HG03565 (cell line): ENCODE measurements at regions not wholly inside any gene's neighbourhood (a gene's known extent, or its start where the extent isn't known, plus 50 kb on each side); places are given as distances from the start of the nearest gene placed in this dataset.
"Not testable (repeated sequence)": the region's sequence is repeated elsewhere in the genome, so short reads cannot be mapped to it uniquely, and the experiment has no call there.

Source experiments
- ATAC-seq: cut with Tn5 transposase; IDR thresholded peaks from one replicate; pipeline ENCODE4 v1.9.1; 2021; ENCODE audit warnings: mild to moderate bottlenecking, moderate library complexity; ENCODE audit not compliant: unreplicated experiment

- ATAC-seq: not testable (repeated sequence)
Observed at GRCh38 chr9:66601472-66601871, 299.1 kb upstream of the ZNF658 start.

DNA sequence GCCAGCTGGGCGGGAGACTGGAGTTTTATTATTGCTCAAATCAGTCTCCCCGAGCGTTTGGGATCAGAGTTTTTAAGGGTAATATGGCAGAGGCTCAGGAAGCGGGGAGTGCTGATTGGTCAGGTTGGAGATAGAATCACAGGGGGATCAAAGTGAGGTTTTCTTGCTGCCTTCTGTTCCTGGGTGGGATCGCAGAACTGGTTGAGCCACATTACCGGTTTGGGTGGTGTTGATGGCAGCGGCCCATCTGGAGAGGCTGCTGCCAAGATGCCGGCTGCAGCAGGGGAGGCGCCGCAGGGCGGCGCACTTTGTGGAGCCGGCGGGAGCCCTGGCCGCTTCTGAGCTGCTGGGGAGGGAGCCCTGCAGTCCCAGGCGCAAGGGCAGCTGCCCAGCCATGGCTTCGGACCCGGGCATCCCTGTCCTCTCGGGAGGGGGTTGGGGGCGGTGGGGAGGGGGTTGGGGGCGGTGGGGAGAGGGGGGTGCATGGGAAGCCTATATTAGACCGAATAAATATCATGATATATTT, 268.9 kb upstream of the ZNF658 start:
- not testable (repeated sequence) for ATAC-seq

DNA sequence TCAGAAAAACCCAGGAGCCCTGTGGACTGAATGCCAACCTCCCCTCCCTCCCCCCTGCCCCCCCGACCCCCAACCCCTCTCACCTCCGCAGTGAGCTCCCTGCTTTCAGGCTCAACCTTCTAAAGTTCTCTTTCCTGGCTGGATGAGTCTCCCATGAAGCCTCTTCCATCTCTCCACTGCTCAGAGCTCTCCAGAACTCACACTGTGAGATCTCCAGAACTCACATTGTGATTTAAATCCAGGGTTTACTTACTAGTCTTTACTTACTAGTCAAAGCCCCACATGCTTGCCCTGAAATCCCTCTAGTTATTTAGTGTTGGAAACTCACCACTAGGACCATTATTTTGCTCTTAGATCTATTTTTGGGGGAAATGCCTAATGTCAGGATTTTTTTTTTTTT, 252.8 kb upstream of the ZNF658 start:
- ATAC-seq: not testable (repeated sequence)

- ATAC-seq: not testable (repeated sequence)
Observed at GRCh38 chr9:66690242-66690641, 210.3 kb upstream of the ZNF658 start.

- peak; percentile 58 for ATAC-seq
Observed at GRCh38 chr9:66695561-66696240, 204.8 kb upstream of the ZNF658 start.

DNA sequence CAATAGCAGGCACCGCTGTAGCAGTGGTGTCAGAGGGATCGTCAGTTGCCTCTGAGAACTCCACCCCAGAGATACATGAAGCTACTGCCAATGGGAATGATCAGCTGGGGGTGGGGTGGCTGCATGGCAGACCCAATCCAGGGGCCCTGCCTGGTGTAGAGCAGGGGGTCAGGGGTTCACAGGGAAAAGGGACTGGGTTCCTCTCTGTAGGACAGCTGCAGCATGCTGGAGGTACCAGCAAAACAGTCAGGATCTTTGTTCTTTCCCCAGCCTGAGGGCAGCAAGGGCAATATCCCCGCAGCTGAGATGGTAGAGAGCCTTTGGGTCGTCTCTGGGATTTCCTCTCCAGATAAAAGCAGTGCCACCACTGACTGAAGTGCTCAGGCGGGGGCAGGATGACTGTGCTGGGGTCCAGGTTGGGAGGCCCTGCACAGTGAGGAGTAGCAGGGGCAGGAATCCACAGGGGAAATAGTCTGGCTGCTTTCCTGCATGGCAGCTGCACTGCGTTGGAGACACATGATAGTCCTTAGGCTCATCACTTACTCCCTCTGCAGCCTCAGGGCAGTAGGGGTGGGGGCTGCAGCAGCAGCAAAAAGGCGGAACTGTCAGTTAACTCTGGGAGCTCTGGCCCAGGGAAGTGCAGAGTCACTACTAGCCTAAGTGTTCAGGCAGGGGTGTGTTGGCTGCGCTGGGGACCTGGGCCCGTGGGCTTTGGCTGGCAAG, 203.0 kb upstream of the ZNF658 start:
- ATAC-seq: not testable (repeated sequence)

DNA sequence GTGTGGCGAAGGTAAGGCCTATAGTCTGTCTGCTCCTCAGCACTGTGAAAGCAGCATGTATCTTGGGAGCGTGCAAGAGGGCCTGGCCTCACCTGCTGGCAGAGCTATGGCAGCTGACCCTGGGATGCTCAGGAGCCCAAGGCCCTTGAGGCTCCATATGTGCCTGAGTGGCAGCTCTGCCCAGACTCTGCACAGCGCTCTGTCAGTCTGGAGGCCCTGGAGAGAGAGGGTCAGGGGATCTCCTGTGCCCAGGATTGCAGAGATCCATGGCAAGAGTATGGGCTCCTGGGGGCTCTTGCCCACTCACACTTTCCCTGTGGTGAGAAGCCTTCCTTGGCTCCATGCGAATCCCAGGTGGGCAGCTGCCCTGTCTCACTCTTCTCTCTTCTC, 202.5 kb upstream of the ZNF658 start:
- not testable (repeated sequence) for ATAC-seq

DNA sequence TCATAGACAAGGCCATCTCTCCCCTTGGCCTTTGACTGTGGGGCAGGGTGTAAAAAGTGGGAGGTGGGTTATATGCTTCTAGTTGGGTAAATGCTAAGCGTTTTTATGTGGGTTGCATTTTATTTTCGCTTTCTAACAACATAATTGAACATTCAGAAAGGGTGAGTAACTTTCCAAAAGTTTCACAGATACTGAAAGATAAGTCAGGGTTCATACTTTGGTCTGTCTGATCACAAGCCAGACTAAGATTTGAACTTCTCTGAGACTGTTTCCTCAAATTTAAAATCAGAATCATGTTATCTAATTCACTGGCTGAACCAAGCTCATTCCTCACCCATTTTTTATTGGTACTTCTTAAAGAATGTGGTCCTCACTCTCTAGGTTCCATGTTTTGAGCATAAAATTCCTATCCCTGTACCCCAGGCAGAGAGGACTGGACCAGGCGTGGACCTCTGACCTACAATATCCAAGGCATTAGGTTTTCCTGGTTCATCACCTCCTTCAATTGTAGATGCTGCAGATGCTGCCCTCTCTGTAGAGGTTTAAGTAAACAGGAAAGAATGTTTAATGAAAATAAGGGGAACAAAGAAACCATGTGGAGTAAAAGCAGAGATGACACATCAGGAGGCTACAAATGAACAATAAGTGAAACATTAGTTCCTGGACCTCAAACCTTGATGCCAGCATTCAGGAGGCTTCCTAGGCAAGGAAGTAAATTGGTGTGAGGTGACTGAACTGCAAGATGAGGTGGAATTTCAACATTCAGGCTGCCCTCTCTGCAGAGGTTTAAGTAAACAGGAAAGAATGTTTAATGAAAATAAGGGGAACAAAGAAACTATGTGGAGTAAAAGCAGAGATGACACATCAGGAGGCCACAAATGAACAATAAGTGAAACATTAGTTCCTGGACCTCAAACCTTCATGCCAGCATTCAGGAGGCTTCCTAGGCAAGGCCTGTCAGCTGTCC, 198.8 kb upstream of the ZNF658 start:
- not testable (repeated sequence) for ATAC-seq

GRCh38 chr9:66711553-66711952, 189.0 kb upstream of the ZNF658 start:
- not testable (repeated sequence) for ATAC-seq

GRCh38 chr9:66712870-66713269, 187.7 kb upstream of the ZNF658 start:
- ATAC-seq: peak; percentile 82

GRCh38 chr9:66713552-66713951, 187.0 kb upstream of the ZNF658 start:
- not testable (repeated sequence) for ATAC-seq

DNA sequence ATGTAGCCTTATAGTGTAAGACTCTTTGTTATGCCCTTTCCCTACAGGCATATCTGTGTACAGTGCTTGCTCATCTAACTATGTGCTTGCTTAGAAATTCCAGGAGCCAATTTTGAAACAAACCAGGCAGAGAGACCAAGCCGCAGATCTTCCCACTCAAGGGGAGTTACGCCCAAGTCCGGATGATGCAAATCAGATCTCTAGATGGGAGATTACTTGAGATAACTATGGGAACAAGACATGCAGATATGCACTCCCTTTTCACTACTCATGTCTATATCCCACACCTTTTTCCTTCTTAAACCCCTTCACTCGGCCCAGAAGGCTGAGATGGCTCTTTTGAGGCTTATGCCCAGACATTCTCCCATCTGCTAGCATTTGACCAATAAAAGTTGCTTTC, 179.7 kb upstream of the ZNF658 start:
- ATAC-seq: not testable (repeated sequence)

DNA sequence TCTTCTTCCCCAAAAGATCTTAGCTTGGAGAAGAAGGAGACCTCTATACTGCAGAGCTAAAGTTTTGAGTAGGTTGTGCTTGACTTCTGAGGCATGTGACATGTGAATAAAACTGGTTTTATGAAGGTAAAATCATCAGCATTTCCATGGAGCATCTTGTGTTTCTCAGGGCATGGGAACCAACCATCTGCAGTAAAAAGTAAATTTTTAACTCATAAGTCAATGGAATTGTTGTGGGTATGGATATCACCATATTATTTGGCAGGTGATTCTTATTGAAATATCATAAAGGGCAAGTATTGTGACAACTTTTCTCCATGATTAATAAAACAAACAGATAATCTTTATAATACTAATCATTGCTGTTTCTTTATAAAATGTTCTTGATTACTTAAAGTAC, 173.0 kb upstream of the ZNF658 start:
- ATAC-seq: not testable (repeated sequence)

GRCh38 chr9:66736686-66737085, 163.8 kb upstream of the ZNF658 start:
- not testable (repeated sequence) for ATAC-seq

- ATAC-seq: not testable (repeated sequence)
Observed at GRCh38 chr9:66738418-66738817, 162.1 kb upstream of the ZNF658 start.

DNA sequence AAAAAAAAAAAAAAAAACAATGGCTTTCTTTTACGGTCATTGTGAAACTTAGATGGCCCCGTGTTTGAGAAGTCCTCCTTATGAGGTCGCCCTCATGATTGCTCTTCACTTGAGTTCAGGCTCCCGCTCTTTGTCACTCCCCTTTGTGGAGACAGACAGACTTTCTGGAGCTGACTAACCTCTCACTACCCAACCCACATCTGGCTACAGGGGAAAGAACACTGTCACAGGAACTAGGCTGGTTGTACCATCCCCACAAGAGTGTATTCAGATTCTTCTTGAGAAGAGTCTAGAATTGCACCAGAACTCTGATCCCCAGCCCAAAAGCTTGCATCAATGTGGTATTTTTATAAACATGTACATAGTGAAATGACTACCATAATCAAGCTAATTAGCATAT, 160.4 kb upstream of the ZNF658 start:
- not testable (repeated sequence) for ATAC-seq

- not testable (repeated sequence) for ATAC-seq
Observed at GRCh38 chr9:66745846-66746245, 154.7 kb upstream of the ZNF658 start.

DNA sequence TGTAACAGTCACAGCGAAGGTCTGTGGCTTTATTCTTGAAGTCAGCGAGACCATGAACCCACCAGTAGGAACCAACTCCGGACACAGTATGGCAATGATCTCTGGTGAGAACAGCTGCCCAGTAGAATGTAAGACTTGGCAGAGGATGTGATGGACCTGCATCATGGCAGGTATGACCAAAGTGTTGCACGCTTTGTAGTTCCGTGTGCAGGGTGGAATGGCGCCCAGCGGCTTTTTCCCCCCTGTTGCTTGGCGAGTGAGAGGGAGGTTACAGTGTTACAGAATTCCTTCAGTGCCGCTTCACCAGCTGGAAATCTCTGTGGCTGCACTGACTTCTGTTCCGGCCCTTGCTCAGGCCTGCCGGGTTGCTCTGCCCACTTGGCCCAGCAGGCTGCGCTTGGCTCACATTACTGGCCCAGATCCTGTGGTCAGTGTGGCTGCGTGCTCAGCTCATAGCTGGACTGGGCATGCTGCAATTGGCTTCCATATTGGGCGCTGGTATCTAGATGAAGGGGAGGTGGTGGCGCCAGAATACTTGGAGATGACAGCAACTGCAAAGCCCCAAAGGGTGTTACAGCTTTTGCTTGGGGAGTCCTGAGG, 148.1 kb upstream of the ZNF658 start:
- not testable (repeated sequence) for ATAC-seq

GRCh38 chr9:66759825-66760492, 140.6 kb upstream of the ZNF658 start:
- ATAC-seq: not testable (repeated sequence)
